Liver (tissue), 8 donors: ENCODE measurements at regions not wholly inside any gene's neighbourhood (a gene's known extent, or its start where the extent isn't known, plus 50 kb on each side); places are given as distances from the start of the nearest gene placed in this dataset.

Experiments used
- DNase-seq: peaks from one replicate; pipeline ENCODE4 v3.0.0-alpha.2; 2017; ENCODE audit warnings: low spot score
- H3K27ac ChIP-seq, 2 donors: one replicate each; pipeline ENCODE4 v1.7.0; 2013; ENCODE audit warnings: inconsistent platforms in 2 of 2, low read length in 2 of 2, control low read depth in 1 of 2, low read depth in 1 of 2, mild to moderate bottlenecking in 1 of 2
- H3K27me3 ChIP-seq, 4 donors: one replicate each; pipeline versions ENCODE4 v1.6.1 to v1.7.0; 2013; ENCODE audit warnings: low read length in 3 of 4, inconsistent platforms in 1 of 4, mild to moderate bottlenecking in 1 of 4, moderate library complexity in 1 of 4; ENCODE audit not compliant: control insufficient read depth in 4 of 4, insufficient read depth in 4 of 4
- H3K36me3 ChIP-seq, 4 donors: one replicate each; pipeline versions ENCODE4 v1.6.1 to v1.7.0; 2013; ENCODE audit warnings: low read length in 3 of 4, mild to moderate bottlenecking in 3 of 4, low read depth in 1 of 4, moderate library complexity in 1 of 4; ENCODE audit not compliant: control insufficient read depth in 4 of 4, insufficient read depth in 3 of 4
- H3K4me1 ChIP-seq, 4 donors: one replicate each; pipeline versions ENCODE4 v1.6.1 to v1.7.0; 2013; ENCODE audit warnings: low read length in 3 of 4, mild to moderate bottlenecking in 3 of 4, moderate library complexity in 1 of 4; ENCODE audit not compliant: control insufficient read depth in 4 of 4, insufficient read depth in 4 of 4
- H3K4me3 ChIP-seq, 3 donors: one replicate each; pipeline versions ENCODE4 v1.6.1 to v1.7.0; 2013; ENCODE audit warnings: low read length in 3 of 3, control low read depth in 1 of 3, low read depth in 1 of 3, mild to moderate bottlenecking in 1 of 3
- H3K9ac ChIP-seq, 2 donors: one replicate each; pipeline ENCODE4 v1.7.0; 2013; ENCODE audit warnings: low read length in 2 of 2, mild to moderate bottlenecking in 2 of 2, moderate library complexity in 2 of 2, control low read depth in 1 of 2, low read depth in 1 of 2
- H3K9me3 ChIP-seq, 4 donors: one replicate each; pipeline versions ENCODE4 v1.6.1 to v1.7.0; 2013; ENCODE audit warnings: low read length in 3 of 4; ENCODE audit not compliant: control insufficient read depth in 4 of 4
- ATF3 ChIP-seq: IDR thresholded peaks from 2 replicates; pipeline ENCODE4 v1.6.1; 2016; ENCODE audit warnings: antibody characterized with exemption
- CTCF ChIP-seq: fragments of 150-350 bp; IDR thresholded peaks from 2 replicates; pipeline ENCODE4 v1.5.1; 2017; ENCODE audit warnings: improper control_type of control experiment, low read depth, low read length; ENCODE audit not compliant: missing input control
- EGR1 ChIP-seq, 2 donors: IDR thresholded peaks; 2 replicates each; pipeline ENCODE4 v1.6.1; 2016 to 2018; ENCODE audit warnings: antibody characterized with exemption in 2 of 2, low read depth in 2 of 2
- FOXA1 ChIP-seq: IDR thresholded peaks from 2 replicates; pipeline ENCODE4 v1.6.1; 2016; ENCODE audit warnings: antibody characterized with exemption
- FOXA2 ChIP-seq: IDR thresholded peaks from 2 replicates; pipeline ENCODE4 v1.6.1; 2016; ENCODE audit warnings: antibody characterized with exemption
- HNF4A ChIP-seq, 2 donors: conservative IDR thresholded peaks; 2 replicates each; pipeline ENCODE4 v1.6.1; 2016; ENCODE audit warnings: antibody characterized with exemption in 2 of 2, mild to moderate bottlenecking in 2 of 2
- HNF4G ChIP-seq: IDR thresholded peaks from 2 replicates; pipeline ENCODE4 v1.6.1; 2016; ENCODE audit warnings: antibody characterized with exemption
- JUND ChIP-seq, 2 donors: IDR thresholded peaks; 2 replicates each; pipeline ENCODE4 v1.6.1; 2016; ENCODE audit warnings: antibody characterized with exemption in 2 of 2
- NR2F2 ChIP-seq: IDR thresholded peaks from 2 replicates; pipeline ENCODE4 v1.6.1; 2016; ENCODE audit warnings: antibody characterized with exemption
- REST ChIP-seq: IDR thresholded peaks from 2 replicates; pipeline ENCODE4 v1.6.1; 2016; ENCODE audit warnings: antibody characterized with exemption, mild to moderate bottlenecking
- SP1 ChIP-seq: IDR thresholded peaks from 2 replicates; pipeline ENCODE4 v1.6.1; 2018; ENCODE audit warnings: antibody characterized with exemption, mild to moderate bottlenecking
- TAF1 ChIP-seq: conservative IDR thresholded peaks from 2 replicates; pipeline ENCODE4 v1.6.1; 2016; ENCODE audit warnings: antibody characterized with exemption, mild to moderate bottlenecking
- YY1 ChIP-seq: IDR thresholded peaks from 2 replicates; pipeline ENCODE4 v1.6.1; 2016; ENCODE audit warnings: antibody characterized with exemption, mild to moderate bottlenecking
- WGBS: extraction: QIAGEN DNeasy Blood & Tissue Kit; methylation state at CpG from one replicate; pipeline ENCODE4 v1.1.7; 2013; 5-methylcytosine and 5-hydroxymethylcytosine counted together
- donor health status: healthy.
- donor health status: healthy.
- donor health status: healthy.
- donor health status: healthy.
- donor health status: healthy.

- TF ChIP-seq CTCF (no peak), FOXA2 (no peak), NR2F2 (no peak), HNF4A (conservative IDR thresholded peaks at IDR 0.05) (no peak), JUND (IDR thresholded peaks at IDR 0.05) (no peak), FOXA1 (no peak), ATF3 (no peak)
Observed at GRCh38 chr19:57057036-57057686, 62.6 kb upstream of the USP29 start (continued).

GRCh38 chr19:57058871-57059270, 60.9 kb upstream of the USP29 start:
- no peaks in the 10 kb centered on the region for H3K4me1 ChIP-seq
- no peak for DNase-seq
- H3K27ac ChIP-seq, result no peak overlapping the region
- no peak overlapping the region for H3K9ac ChIP-seq
- H3K9me3 ChIP-seq, result peaks cover 2 to 22% (median 18%) of the 10 kb centered on the region in 4 donors
- H3K4me3 ChIP-seq, result no peak overlapping the region
- 86% methylated on average over 6 of the region's 6 CpGs for WGBS
- H3K36me3 ChIP-seq, result no peaks in the 10 kb centered on the region
- TF ChIP-seq REST (no peak), JUND (IDR thresholded peaks at IDR 0.05) (no peak), SP1 (no peak)
- H3K27me3 ChIP-seq, result no peaks in the 10 kb centered on the region

- WGBS, result 91% methylated on average over 4 of the region's 4 CpGs
- Histone ChIP-seq H3K9me3 (peaks cover 2 to 18% (median 16%) of the 10 kb centered on the region in 4 donors), H3K9ac (no peak overlapping the region), H3K27ac (no peak overlapping the region), H3K36me3 (no peaks in the 10 kb centered on the region), H3K4me3 (no peak overlapping the region), H3K27me3 (no peaks in the 10 kb centered on the region), H3K4me1 (no peaks in the 10 kb centered on the region)
- TF ChIP-seq CTCF (no peak), HNF4G (no peak), TAF1 (no peak), YY1 (no peak), EGR1 (IDR thresholded peaks at IDR 0.05; ENCODE audit: low read depth in 2 of 2) (no peak), HNF4A (conservative IDR thresholded peaks at IDR 0.05) (no peak)
- no peak for DNase-seq
Observed at GRCh38 chr19:57063070-57063469, 56.7 kb upstream of the USP29 start.
